DND-41 (cell line): ENCODE measurements at regions not wholly inside any gene's neighbourhood (a gene's known extent, or its start where the extent isn't known, plus 50 kb on each side); places are given as distances from the start of the nearest gene placed in this dataset.

ENCODE experiments used
- ATAC-seq: fragments of 200-7000 bp; cut with Tn5 transposase; 3 replicates; pipeline ENCODE4 v1.9.1; 2021; ENCODE audit warnings: low read depth; ENCODE audit not compliant: insufficient read depth
- DNase-seq: peaks from one replicate; pipeline ENCODE4 v3.0.0-alpha.2; 2020
- H2AFZ ChIP-seq: 2 replicates; pipeline ENCODE4 v1.6.0; 2012; ENCODE audit warnings: low read depth, low read length
- H3K27ac ChIP-seq: 2 replicates; pipeline ENCODE4 v1.5.1; 2012; ENCODE audit warnings: low read length, inconsistent platforms
- H3K27me3 ChIP-seq: fragments of 200-600 bp; sonication (generic); 2 replicates; pipeline ENCODE4 v1.6.0; 2012; ENCODE audit warnings: low read length, mild to moderate bottlenecking, inconsistent platforms; ENCODE audit not compliant: insufficient read depth, poor library complexity
- H3K36me3 ChIP-seq: 2 replicates; pipeline ENCODE4 v1.5.1; 2012; ENCODE audit warnings: low read length, inconsistent platforms; ENCODE audit not compliant: insufficient read depth
- H3K4me1 ChIP-seq: 2 replicates; pipeline ENCODE4 v1.5.1; 2012; ENCODE audit warnings: mild to moderate bottlenecking, low read length; ENCODE audit not compliant: insufficient read depth
- H3K4me2 ChIP-seq: 2 replicates; pipeline ENCODE4 v1.6.0; 2012; ENCODE audit warnings: mild to moderate bottlenecking, moderate library complexity, low read length, inconsistent platforms; ENCODE audit not compliant: insufficient read depth
- H3K4me3 ChIP-seq, 2 experiments: fragments of 200-600 bp in 1 of 2; shearing (Covaris generic) in 1 of 2; 2 replicates each; pipeline ENCODE4 v1.5.1; 2012 to 2016; ENCODE audit warnings: inconsistent platforms in 2 of 2, low read length in 2 of 2, mild to moderate bottlenecking in 2 of 2, low read depth in 1 of 2, moderate library complexity in 1 of 2
- H3K79me2 ChIP-seq: 2 replicates; pipeline ENCODE4 v1.6.0; 2012; ENCODE audit warnings: low read length, inconsistent platforms; ENCODE audit not compliant: insufficient read depth
- H3K9ac ChIP-seq: 2 replicates; pipeline ENCODE4 v1.6.0; 2012; ENCODE audit warnings: low read depth, mild to moderate bottlenecking, inconsistent platforms, low read length, moderate library complexity
- H3K9me3 ChIP-seq: 2 replicates; pipeline ENCODE4 v1.5.1; 2012; ENCODE audit warnings: low read length, moderate library complexity, mild to moderate bottlenecking, inconsistent platforms; ENCODE audit not compliant: insufficient read depth, severe bottlenecking
- H4K20me1 ChIP-seq: 2 replicates; pipeline ENCODE4 v1.6.0; 2012; ENCODE audit warnings: low read length; ENCODE audit not compliant: insufficient read depth
- CTCF ChIP-seq: IDR thresholded peaks from 2 replicates; pipeline ENCODE4 v1.5.1; 2012; ENCODE audit warnings: borderline replicate concordance, low read length, moderate library complexity, mild to moderate bottlenecking; ENCODE audit not compliant: poor library complexity, severe bottlenecking; ENCODE audit errors: extremely low read depth
- EZH2 ChIP-seq: IDR thresholded peaks from 3 replicates; pipeline ENCODE4 v1.6.1; 2012; ENCODE audit warnings: borderline replicate concordance, low read depth, mild to moderate bottlenecking, moderate library complexity, low read length, inconsistent platforms; ENCODE audit not compliant: severe bottlenecking

GRCh38 chrX:117653396-117653795 is 463.2 kb downstream of the KLHL13 start:
- Histone ChIP-seq H2AFZ (no peak overlapping the region), H3K9ac (no peak overlapping the region), H3K9me3 (no peaks in the 10 kb centered on the region), H4K20me1 (no peaks in the 10 kb centered on the region), H3K4me1 (no peaks in the 10 kb centered on the region), H3K27ac (no peak overlapping the region), H3K36me3 (no peaks in the 10 kb centered on the region), H3K4me3 (no peak overlapping the region), H3K4me2 (no peak overlapping the region), H3K27me3 (no peaks in the 10 kb centered on the region), H3K79me2 (no peaks in the 10 kb centered on the region)
- DNase-seq (no peak), ATAC-seq (no peak)
- TF ChIP-seq EZH2 = no peak

GRCh38 chrX:117645639-117646038 is 471.0 kb downstream of the KLHL13 start:
- no peaks in the 10 kb centered on the region for H3K4me1 ChIP-seq
- no peaks in the 10 kb centered on the region for H4K20me1 ChIP-seq
- H3K27me3 ChIP-seq = no peaks in the 10 kb centered on the region
- H3K27ac ChIP-seq = no peak overlapping the region
- H3K36me3 ChIP-seq = no peaks in the 10 kb centered on the region
- no peak overlapping the region for H3K4me2 ChIP-seq
- H3K79me2 ChIP-seq = no peaks in the 10 kb centered on the region
- no peak for ATAC-seq
- no peak overlapping the region for H3K9ac ChIP-seq
- H2AFZ ChIP-seq = no peak overlapping the region
- no peak for DNase-seq
- no peak overlapping the region for H3K4me3 ChIP-seq
- TF ChIP-seq EZH2 (no peak), CTCF (no peak)
- no peaks in the 10 kb centered on the region for H3K9me3 ChIP-seq

GRCh38 chrX:117641913-117642656 is 474.5 kb downstream of the KLHL13 start:
- no peaks in the 10 kb centered on the region for H3K36me3 ChIP-seq
- H3K79me2 ChIP-seq = no peaks in the 10 kb centered on the region
- no peak overlapping the region for H2AFZ ChIP-seq
- H3K27me3 ChIP-seq = no peaks in the 10 kb centered on the region
- ATAC-seq (no peak), DNase-seq (no peak)
- no peaks in the 10 kb centered on the region for H3K9me3 ChIP-seq
- no peak overlapping the region for H3K4me3 ChIP-seq
- TF ChIP-seq CTCF (no peak), EZH2 (no peak)
- no peaks in the 10 kb centered on the region for H3K4me1 ChIP-seq
- H4K20me1 ChIP-seq = no peaks in the 10 kb centered on the region
- H3K4me2 ChIP-seq = no peak overlapping the region
- no peak overlapping the region for H3K9ac ChIP-seq
- H3K27ac ChIP-seq = no peak overlapping the region

- ATAC-seq (no peak), DNase-seq (no peak)
- Histone ChIP-seq H2AFZ (no peak overlapping the region), H3K9me3 (no peaks in the 10 kb centered on the region), H3K27ac (no peak overlapping the region), H3K4me3 (no peak overlapping the region), H3K36me3 (no peaks in the 10 kb centered on the region), H3K4me1 (no peaks in the 10 kb centered on the region), H3K4me2 (no peak overlapping the region), H3K79me2 (no peaks in the 10 kb centered on the region), H4K20me1 (no peaks in the 10 kb centered on the region), H3K27me3 (no peaks in the 10 kb centered on the region), H3K9ac (no peak overlapping the region)
- TF ChIP-seq EZH2 = no peak
- no peak for TF ChIP-seq CTCF
Observed at GRCh38 chrX:117636826-117637225, 479.8 kb downstream of the KLHL13 start.
